K562 (cell line): ENCODE measurements at regions not wholly inside any gene's neighbourhood (a gene's known extent, or its start where the extent isn't known, plus 50 kb on each side); places are given as distances from the start of the nearest gene placed in this dataset.

Source experiments
- ATAC-seq: fragments of 200-7000 bp; cut with Tn5 transposase; 3 replicates; pipeline ENCODE4 v1.9.1; 2020; ENCODE audit warnings: moderate library complexity
- BruUV-seq: library from RNA; stranded (reverse); fragments of 400-500 nt; replicated peaks from 2 replicates; lab custom pipeline; 2021; lab: Mats Ljungman, UMichigan
- CTCF ChIA-PET: fragments of 300-600 bp; formaldehyde crosslinking; extraction: SDS; loops from one replicate; lab custom pipeline; 2021; ENCODE audit warnings: low intra/inter-chr PET ratio; lab: Yijun Ruan, JAX
- POLR2A ChIA-PET: fragments of 300-600, 350-650 bp; sonication (Branson Sonifier 250); formaldehyde crosslinking; extraction: SDS; loops from one replicate; lab custom pipeline; 2021; ENCODE audit warnings: antibody characterized with exemption, inconsistent platforms; lab: Yijun Ruan, JAX
- DNase-seq, 4 experiments: peaks; one replicate each; pipeline versions ENCODE4 v3.0.0 to v3.0.0-alpha.2; 2011 to 2018; ENCODE audit warnings: low spot score in 3 of 4, mixed read lengths in 3 of 4; ENCODE audit errors: extremely low read depth in 1 of 4
- FAIRE-seq: peaks from 2 replicates; lab custom pipeline; 2011; peaks lifted over from hg19 to GRCh38; lab: Jason Lieb, UNC
- H2AFZ ChIP-seq: 2 replicates; pipeline ENCODE4 v1.6.0; 2011; ENCODE audit warnings: low read depth, low read length, control low read depth, inconsistent platforms
- H3K27ac ChIP-seq: fragments of 200-600 bp; 3 replicates; pipeline ENCODE4 v1.8.0; 2011; ENCODE audit warnings: low read depth, mild to moderate bottlenecking, control low read depth, inconsistent platforms, low read length, moderate library complexity, mixed read lengths; ENCODE audit errors: extremely low read depth
- H3K27me3 ChIP-seq, 2 experiments: fragments of 300-600 bp in 1 of 2; 2 replicates in 1 of 2; 3 replicates in 1 of 2; pipeline versions ENCODE4 v1.6.0 to v1.8.0; 2011; ENCODE audit warnings: inconsistent platforms in 2 of 2, low read length in 2 of 2, mild to moderate bottlenecking in 1 of 2, mixed read lengths in 1 of 2, moderate library complexity in 1 of 2; ENCODE audit not compliant: control insufficient read depth in 2 of 2, insufficient read depth in 2 of 2
- H3K36me3 ChIP-seq: fragments of 300-600 bp; 3 replicates; pipeline ENCODE4 v1.8.0; 2011; ENCODE audit warnings: mild to moderate bottlenecking, low read length, inconsistent platforms; ENCODE audit not compliant: control insufficient read depth, insufficient read depth
- H3K4me1 ChIP-seq, 2 experiments: fragments of 200-600 bp in 1 of 2; replicated peaks in 1 of 2; 2 replicates in 1 of 2; 3 replicates in 1 of 2; pipeline versions ENCODE4 v1.5.1 to v1.8.0; 2011; ENCODE audit warnings: inconsistent platforms in 2 of 2, low read length in 2 of 2, mild to moderate bottlenecking in 1 of 2, mixed read lengths in 1 of 2, moderate library complexity in 1 of 2; ENCODE audit not compliant: control insufficient read depth in 2 of 2, insufficient read depth in 2 of 2
- H3K4me2 ChIP-seq: 2 replicates; pipeline ENCODE4 v1.6.1; 2011; ENCODE audit warnings: low read length, control low read depth, inconsistent platforms, mixed read lengths; ENCODE audit not compliant: insufficient read depth
- H3K4me3 ChIP-seq: fragments of 200-600 bp; sonication (generic), shearing (Covaris generic); 2 replicates; pipeline ENCODE4 v1.5.1; 2016; ENCODE audit warnings: control low read depth, inconsistent platforms
- H3K79me2 ChIP-seq: fragments of 200-600 bp; 3 replicates; pipeline ENCODE4 v1.8.0; 2011; ENCODE audit warnings: low read length, inconsistent platforms; ENCODE audit not compliant: control insufficient read depth, insufficient read depth
- H3K9ac ChIP-seq, 2 experiments: 2 replicates each; pipeline versions ENCODE4 v1.6.0 to v1.6.1; 2011; ENCODE audit warnings: low read depth in 2 of 2, low read length in 2 of 2, control low read depth in 1 of 2, inconsistent platforms in 1 of 2, mild to moderate bottlenecking in 1 of 2, mixed read lengths in 1 of 2; ENCODE audit not compliant: insufficient read depth in 1 of 2
- H3K9me1 ChIP-seq: one replicate; pipeline ENCODE4 v1.6.0; 2011; ENCODE audit warnings: inconsistent platforms, mild to moderate bottlenecking, low read length, moderate library complexity; ENCODE audit not compliant: control insufficient read depth, insufficient read depth
- H3K9me3 ChIP-seq: replicated peaks from 2 replicates; pipeline ENCODE4 v1.5.1; 2011; ENCODE audit warnings: low read depth, low read length, inconsistent platforms; ENCODE audit not compliant: control insufficient read depth, insufficient read depth
- H4K20me1 ChIP-seq: replicated peaks from 2 replicates; pipeline ENCODE4 v1.6.1; 2011; ENCODE audit warnings: low read length, inconsistent platforms, mixed read lengths; ENCODE audit not compliant: control insufficient read depth, insufficient read depth
- ATF1 ChIP-seq, 2 experiments: fragments of 450-650 bp in 1 of 2; IDR thresholded peaks; 2 replicates each; pipeline ENCODE4 v1.6.1; 2016; ENCODE audit warnings: missing compliant biosample characterization in 1 of 2, missing genetic modification characterization in 1 of 2
- BMI1 ChIP-seq: fragments of 150-350 bp; IDR thresholded peaks from 2 replicates; pipeline ENCODE4 v1.6.1; 2014; ENCODE audit warnings: low read length
- C11orf30 ChIP-seq: fragments of 450-650 bp; IDR thresholded peaks from 2 replicates; pipeline ENCODE4 v1.6.1; 2016; ENCODE audit warnings: low read depth, mild to moderate bottlenecking
- CBFA2T3 ChIP-seq: fragments of 450-650 bp; IDR thresholded peaks from 2 replicates; pipeline ENCODE4 v1.6.1; 2017
- L3MBTL2 ChIP-seq: fragments of 450-650 bp; IDR thresholded peaks from 2 replicates; pipeline ENCODE4 v1.6.1; 2016; ENCODE audit warnings: mild to moderate bottlenecking, moderate library complexity
- MXI1 ChIP-seq: IDR thresholded peaks from 2 replicates; pipeline ENCODE4 v1.6.1; 2011; ENCODE audit warnings: low read depth, mild to moderate bottlenecking, improper control_type of control experiment, low read length
- RFX7 ChIP-seq: fragments of 250-450 bp; sonication (Bioruptor Pico); IDR thresholded peaks from 2 replicates; pipeline ENCODE4 v1.5.1; 2021; ENCODE audit warnings: mild to moderate bottlenecking
- SMAD2 ChIP-seq: fragments of 150-350 bp; IDR thresholded peaks from 2 replicates; pipeline ENCODE4 v1.6.1; 2014; ENCODE audit warnings: low read depth, mild to moderate bottlenecking, low read length
- ZNF174 ChIP-seq: fragments of 250-450 bp; sonication (Bioruptor Pico); IDR thresholded peaks from 2 replicates; pipeline ENCODE4 v1.4.0; 2020; ENCODE audit warnings: mild to moderate bottlenecking
- ZNF311 ChIP-seq: fragments of 250-450 bp; sonication (Bioruptor Pico); IDR thresholded peaks from 2 replicates; pipeline ENCODE4 v1.4.0; 2020; ENCODE audit warnings: mild to moderate bottlenecking, moderate library complexity
- ZNF324 ChIP-seq: fragments of 250-450 bp; sonication (Bioruptor Pico); IDR thresholded peaks from 2 replicates; pipeline ENCODE4 v1.4.0; 2020; ENCODE audit warnings: mild to moderate bottlenecking
- ZNF445 ChIP-seq: fragments of 250-450 bp; sonication (Bioruptor Pico); IDR thresholded peaks from 2 replicates; pipeline ENCODE4 v1.4.0; 2020; ENCODE audit warnings: low read depth, mild to moderate bottlenecking, moderate library complexity
- ZNF57 ChIP-seq: fragments of 450-650 bp; formaldehyde crosslinking; IDR thresholded peaks from 2 replicates; pipeline ENCODE4 v1.4.0; 2020; ENCODE audit warnings: mild to moderate bottlenecking, moderate library complexity
- WGBS: fragments of 100-300 bp; shearing (Covaris generic); methylation state at CpG from one replicate; pipeline ENCODE4 v1.1.6; 2016; ENCODE audit warnings: low coverage, mixed read lengths; ENCODE audit not compliant: insufficient coverage; ENCODE audit errors: missing lambda C conversion rate; 5-methylcytosine and 5-hydroxymethylcytosine counted together
- in situ Hi-C: fragments of 300-500 bp; cut with MboI; formaldehyde crosslinking; loops from 4 replicates; pipeline ENCODE4 v1.15.0; 2018; ENCODE audit warnings: inconsistent platforms, mixed read lengths
- intact Hi-C: fragments of 100-400 bp; cut with micrococcal nuclease; formaldehyde crosslinking; loops from 2 replicates; pipeline ENCODE4 v1.14.2; 2022
- TF ChIP-seq, protein P1 (sequence below), 3 experiments: fragments of 200-800 bp in 1 of 3; sonication (Bioruptor generic) in 1 of 3; sonication (generic) in 1 of 3; formaldehyde crosslinking in 1 of 3; IDR thresholded peaks; 2 replicates each; pipeline versions ENCODE4 v1.6.1 to v1.8.0; 2016 to 2022; ENCODE audit warnings: mild to moderate bottlenecking in 2 of 3, missing compliant biosample characterization in 2 of 3, missing genetic modification characterization in 2 of 3, missing genetic modification reagents in 1 of 3
- TF ChIP-seq, protein P2 (sequence below): sonication (generic); formaldehyde crosslinking; IDR thresholded peaks from 2 replicates; pipeline ENCODE4 v1.8.0; 2023; ENCODE audit warnings: mild to moderate bottlenecking, missing genetic modification reagents

DNA sequence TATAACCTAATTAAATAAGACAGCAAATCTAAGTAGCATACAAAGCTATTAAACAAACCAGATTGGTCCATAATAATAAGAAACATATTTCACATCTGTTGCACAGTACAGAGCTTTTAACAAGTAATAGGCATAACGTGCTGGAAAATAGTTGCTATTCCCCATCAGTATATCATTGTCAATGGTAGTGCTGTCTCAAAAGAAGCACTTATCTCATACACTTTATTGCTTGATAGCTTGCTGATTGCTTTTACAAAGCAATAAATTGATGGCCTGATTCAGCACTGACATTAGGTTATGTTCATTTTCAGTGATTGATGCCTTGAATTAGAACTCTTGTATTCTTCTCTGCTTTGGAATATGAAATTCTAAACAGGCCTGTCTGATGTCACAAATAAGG, 641.7 kb downstream of the CBLN2 start:
- no peak for DNase-seq
- Histone ChIP-seq H3K9me1 (no peaks in the 10 kb centered on the region), H3K4me2 (no peak overlapping the region), H3K36me3 (no peaks in the 10 kb centered on the region), H3K79me2 (no peaks in the 10 kb centered on the region), H2AFZ (no peak overlapping the region), H4K20me1 (no peaks in the 10 kb centered on the region), H3K4me1 (no peaks in the 10 kb centered on the region), H3K4me3 (no peak overlapping the region), H3K27me3 (no peaks in the 10 kb centered on the region), H3K9ac (no peak overlapping the region), H3K9me3 (no peaks in the 10 kb centered on the region), H3K27ac (no peak overlapping the region)
- no peak for ATAC-seq
- ChIA-PET POLR2A (no interaction called here), CTCF (no interaction called here)
- TF ChIP-seq, protein P1, sequence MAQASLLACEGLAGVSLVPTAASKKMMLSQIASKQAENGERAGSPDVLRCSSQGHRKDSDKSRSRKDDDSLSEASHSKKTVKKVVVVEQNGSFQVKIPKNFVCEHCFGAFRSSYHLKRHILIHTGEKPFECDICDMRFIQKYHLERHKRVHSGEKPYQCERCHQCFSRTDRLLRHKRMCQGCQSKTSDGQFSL (CRISPR knock-in tag; IDR thresholded peaks at IDR 0.05), result no peak
- TF ChIP-seq, protein P1 (tag; IDR thresholded peaks at IDR 0.05), result no peak
- TF ChIP-seq MXI1 (no peak), RFX7 (no peak), L3MBTL2 (no peak), SMAD2 (no peak), ZNF324 (no peak), BMI1 (no peak), ZNF445 (CRISPR knock-in tag) (no peak), C11orf30 (no peak), ZNF174 (CRISPR knock-in tag) (no peak), ATF1 (CRISPR knock-in tag; IDR thresholded peaks at IDR 0.05) (no peak), ATF1 (tag; IDR thresholded peaks at IDR 0.05) (no peak), CBFA2T3 (no peak), ZNF57 (CRISPR knock-in tag) (no peak), ZNF311 (no peak)
- TF ChIP-seq, protein P2, sequence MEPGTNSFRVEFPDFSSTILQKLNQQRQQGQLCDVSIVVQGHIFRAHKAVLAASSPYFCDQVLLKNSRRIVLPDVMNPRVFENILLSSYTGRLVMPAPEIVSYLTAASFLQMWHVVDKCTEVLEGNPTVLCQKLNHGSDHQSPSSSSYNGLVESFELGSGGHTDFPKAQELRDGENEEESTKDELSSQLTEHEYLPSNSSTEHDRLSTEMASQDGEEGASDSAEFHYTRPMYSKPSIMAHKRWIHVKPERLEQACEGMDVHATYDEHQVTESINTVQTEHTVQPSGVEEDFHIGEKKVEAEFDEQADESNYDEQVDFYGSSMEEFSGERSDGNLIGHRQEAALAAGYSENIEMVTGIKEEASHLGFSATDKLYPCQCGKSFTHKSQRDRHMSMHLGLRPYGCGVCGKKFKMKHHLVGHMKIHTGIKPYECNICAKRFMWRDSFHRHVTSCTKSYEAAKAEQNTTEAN (CRISPR knock-in tag), result no peak
- WGBS, result 0% methylated on average over 1 of the region's 1 CpG
- BruUV-seq, result no TSS peak
- intact Hi-C loops, result no loop called here
- no peak for FAIRE-seq
- in situ Hi-C loops, result no loop called here
